HepG2 (cell line): ENCODE measurements at regions not wholly inside any gene's neighbourhood (a gene's known extent, or its start where the extent isn't known, plus 50 kb on each side); places are given as distances from the start of the nearest gene placed in this dataset.

Experiments used
- ISL2 ChIP-seq: sonication (generic); formaldehyde crosslinking; IDR thresholded peaks from 2 replicates; pipeline ENCODE4 v1.5.0; 2020; ENCODE audit warnings: missing genetic modification reagents
- KLF16 ChIP-seq, 2 experiments: sonication (generic) in 1 of 2; formaldehyde crosslinking in 1 of 2; IDR thresholded peaks; 2 replicates each; pipeline versions ENCODE4 v1.6.1 to v1.8.0; 2016 to 2023; ENCODE audit warnings: missing genetic modification reagents in 2 of 2, missing compliant biosample characterization in 1 of 2
- NFIB ChIP-seq: sonication (generic); formaldehyde crosslinking; IDR thresholded peaks from 2 replicates; pipeline ENCODE4 v1.9.0; 2021; ENCODE audit warnings: missing genetic modification reagents, mild to moderate bottlenecking, borderline replicate concordance
- ZFP36L2 ChIP-seq: sonication (generic); formaldehyde crosslinking; IDR thresholded peaks from 2 replicates; pipeline ENCODE4 v1.4.0; 2020; ENCODE audit warnings: missing genetic modification reagents
- ZNF205 ChIP-seq: IDR thresholded peaks from 2 replicates; pipeline ENCODE4 v1.6.1; 2018; ENCODE audit warnings: missing biosample characterization, missing genetic modification reagents
- TF ChIP-seq, protein P1 (sequence below): sonication (generic); formaldehyde crosslinking; IDR thresholded peaks from 2 replicates; pipeline ENCODE4 v1.4.0; 2020; ENCODE audit warnings: mild to moderate bottlenecking, missing genetic modification reagents
- TF ChIP-seq, protein P2 (sequence below): sonication (generic); formaldehyde crosslinking; IDR thresholded peaks from 2 replicates; pipeline ENCODE4; 2020; ENCODE audit warnings: missing genetic modification reagents, mild to moderate bottlenecking, borderline replicate concordance

DNA sequence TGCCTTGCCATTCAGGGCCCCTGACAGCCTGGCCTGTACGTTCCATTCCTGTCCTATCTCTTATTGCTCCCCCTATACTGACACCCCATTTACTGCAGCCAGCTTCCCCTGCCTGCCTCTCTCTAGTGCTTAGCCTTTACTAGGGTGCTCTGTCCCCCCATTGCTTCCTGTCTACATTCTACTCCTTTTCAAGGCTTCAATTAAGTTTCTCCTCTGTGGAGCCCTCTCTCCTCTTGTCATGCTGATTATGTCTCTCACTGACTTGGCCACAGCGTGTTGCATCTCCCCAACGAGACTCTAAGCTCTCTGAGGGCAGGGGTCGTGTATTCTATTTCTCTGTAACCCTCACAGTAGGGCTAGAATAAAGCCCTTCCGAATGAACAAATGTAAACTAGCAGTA is 185.2 kb downstream of the RPLP1 start (continued):
- TF ChIP-seq, protein P1, sequence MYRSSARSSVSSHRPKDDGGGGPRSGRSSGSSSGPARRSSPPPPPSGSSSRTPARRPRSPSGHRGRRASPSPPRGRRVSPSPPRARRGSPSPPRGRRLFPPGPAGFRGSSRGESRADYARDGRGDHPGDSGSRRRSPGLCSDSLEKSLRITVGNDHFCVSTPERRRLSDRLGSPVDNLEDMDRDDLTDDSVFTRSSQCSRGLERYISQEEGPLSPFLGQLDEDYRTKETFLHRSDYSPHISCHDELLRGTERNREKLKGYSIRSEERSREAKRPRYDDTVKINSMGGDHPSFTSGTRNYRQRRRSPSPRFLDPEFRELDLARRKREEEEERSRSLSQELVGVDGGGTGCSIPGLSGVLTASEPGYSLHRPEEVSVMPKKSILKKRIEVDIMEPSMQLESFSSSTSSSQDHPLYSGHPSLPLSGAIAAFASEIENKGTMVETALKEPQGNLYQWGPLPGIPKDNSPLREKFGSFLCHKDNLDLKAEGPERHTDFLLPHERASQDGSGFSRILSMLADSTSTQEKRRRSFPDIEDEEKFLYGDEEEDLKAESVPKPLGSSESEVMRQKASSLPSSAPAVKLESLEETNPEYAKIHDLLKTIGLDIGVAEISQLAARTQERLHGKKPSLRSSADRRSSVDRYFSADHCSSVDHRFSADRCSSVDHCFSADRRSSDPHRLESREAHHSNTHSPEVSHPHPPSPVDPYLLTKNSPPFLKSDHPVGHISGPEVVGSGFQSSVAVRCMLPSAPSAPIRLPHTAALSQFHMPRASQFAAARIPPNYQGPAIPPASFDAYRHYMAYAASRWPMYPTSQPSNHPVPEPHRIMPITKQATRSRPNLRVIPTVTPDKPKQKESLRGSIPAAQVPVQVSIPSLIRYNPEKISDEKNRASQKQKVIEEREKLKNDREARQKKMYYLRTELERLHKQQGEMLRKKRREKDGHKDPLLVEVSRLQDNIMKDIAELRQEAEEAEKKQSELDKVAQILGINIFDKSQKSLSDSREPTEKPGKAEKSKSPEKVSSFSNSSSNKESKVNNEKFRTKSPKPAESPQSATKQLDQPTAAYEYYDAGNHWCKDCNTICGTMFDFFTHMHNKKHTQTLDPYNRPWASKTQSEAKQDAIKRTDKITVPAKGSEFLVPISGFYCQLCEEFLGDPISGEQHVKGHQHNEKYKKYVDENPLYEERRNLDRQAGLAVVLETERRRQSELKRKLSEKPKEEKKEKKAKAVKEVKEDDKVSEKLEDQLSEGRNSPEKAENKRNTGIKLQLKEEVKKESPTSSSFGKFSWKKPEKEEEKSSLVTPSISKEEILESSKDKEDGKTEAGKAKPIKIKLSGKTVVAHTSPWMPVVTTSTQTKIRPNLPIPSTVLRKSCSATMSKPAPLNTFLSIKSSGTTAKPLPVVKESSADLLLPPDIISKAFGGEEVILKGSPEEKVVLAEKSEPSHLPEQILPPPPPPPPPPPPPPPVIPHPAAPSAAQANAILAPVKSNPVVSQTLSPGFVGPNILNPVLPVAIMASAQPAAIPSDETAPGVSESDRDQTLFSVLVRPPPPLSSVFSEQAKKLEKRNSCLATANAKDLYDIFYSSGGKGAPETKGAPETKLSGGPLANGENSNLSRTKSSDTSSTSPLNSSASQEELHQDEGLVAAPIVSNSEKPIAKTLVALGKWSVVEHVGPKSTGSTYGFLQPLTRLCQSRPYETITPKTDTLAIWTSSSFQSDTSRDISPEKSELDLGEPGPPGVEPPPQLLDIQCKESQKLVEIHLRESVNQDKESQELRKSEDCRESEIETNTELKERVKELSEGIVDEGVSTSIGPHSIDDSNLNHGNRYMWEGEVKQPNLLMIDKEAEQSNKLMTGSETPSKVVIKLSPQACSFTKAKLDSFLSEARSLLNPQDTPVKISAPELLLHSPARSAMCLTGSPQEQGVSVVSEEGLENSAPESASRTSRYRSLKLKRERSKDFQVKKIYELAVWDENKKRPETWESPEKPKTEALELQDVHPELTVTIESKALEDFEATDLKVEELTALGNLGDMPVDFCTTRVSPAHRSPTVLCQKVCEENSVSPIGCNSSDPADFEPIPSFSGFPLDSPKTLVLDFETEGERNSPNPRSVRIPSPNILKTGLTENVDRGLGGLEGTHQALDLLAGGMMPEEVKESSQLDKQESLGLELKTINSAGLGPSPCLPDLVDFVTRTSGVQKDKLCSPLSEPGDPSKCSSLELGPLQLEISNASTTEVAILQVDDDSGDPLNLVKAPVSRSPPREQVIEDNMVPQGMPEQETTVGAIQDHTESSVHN (CRISPR knock-in tag) = no peak
- no peak for TF ChIP-seq ISL2 (CRISPR knock-in tag)
- no peak for TF ChIP-seq ZFP36L2
- TF ChIP-seq, protein P2, sequence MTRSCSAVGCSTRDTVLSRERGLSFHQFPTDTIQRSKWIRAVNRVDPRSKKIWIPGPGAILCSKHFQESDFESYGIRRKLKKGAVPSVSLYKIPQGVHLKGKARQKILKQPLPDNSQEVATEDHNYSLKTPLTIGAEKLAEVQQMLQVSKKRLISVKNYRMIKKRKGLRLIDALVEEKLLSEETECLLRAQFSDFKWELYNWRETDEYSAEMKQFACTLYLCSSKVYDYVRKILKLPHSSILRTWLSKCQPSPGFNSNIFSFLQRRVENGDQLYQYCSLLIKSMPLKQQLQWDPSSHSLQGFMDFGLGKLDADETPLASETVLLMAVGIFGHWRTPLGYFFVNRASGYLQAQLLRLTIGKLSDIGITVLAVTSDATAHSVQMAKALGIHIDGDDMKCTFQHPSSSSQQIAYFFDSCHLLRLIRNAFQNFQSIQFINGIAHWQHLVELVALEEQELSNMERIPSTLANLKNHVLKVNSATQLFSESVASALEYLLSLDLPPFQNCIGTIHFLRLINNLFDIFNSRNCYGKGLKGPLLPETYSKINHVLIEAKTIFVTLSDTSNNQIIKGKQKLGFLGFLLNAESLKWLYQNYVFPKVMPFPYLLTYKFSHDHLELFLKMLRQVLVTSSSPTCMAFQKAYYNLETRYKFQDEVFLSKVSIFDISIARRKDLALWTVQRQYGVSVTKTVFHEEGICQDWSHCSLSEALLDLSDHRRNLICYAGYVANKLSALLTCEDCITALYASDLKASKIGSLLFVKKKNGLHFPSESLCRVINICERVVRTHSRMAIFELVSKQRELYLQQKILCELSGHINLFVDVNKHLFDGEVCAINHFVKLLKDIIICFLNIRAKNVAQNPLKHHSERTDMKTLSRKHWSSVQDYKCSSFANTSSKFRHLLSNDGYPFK (CRISPR knock-in tag) = no peak
- no peak for TF ChIP-seq NFIB (CRISPR knock-in tag)
- no peak for TF ChIP-seq KLF16 (CRISPR knock-in tag; IDR thresholded peaks at IDR 0.05)
- no peak for TF ChIP-seq ZNF205 (CRISPR knock-in tag)
